ENCODE measurements at regions not wholly inside any gene's neighbourhood (a gene's known extent, or its start where the extent isn't known, plus 50 kb on each side); places are given as distances from the start of the nearest gene placed in this dataset.

- no peaks in the 10 kb centered on the region for H4K20me1 ChIP-seq (ENCODE audit: insufficient read depth, low read length, poor library complexity, severe bottlenecking)
- H3K9ac ChIP-seq (ENCODE audit: low read depth, low read length, poor library complexity, severe bottlenecking), result no peak overlapping the region
- H3K27me3 ChIP-seq (ENCODE audit: insufficient read depth, low read length, poor library complexity, severe bottlenecking), result no peaks in the 10 kb centered on the region
- TF ChIP-seq EZH2phosphoT487 (IDR thresholded peaks at IDR 0.05; ENCODE audit: borderline replicate concordance) (no peak), CTCF (conservative IDR thresholded peaks at IDR 0.05; ENCODE audit: low read length) (no peak)
- no peak overlapping the region for H2AFZ ChIP-seq (ENCODE audit: low read length)
- no peak overlapping the region for H3K4me3 ChIP-seq (ENCODE audit: low read length, poor library complexity, severe bottlenecking)
- H3F3A ChIP-seq (ENCODE audit: low read depth), result no peaks in the 10 kb centered on the region
- no peaks in the 10 kb centered on the region for H3K9me3 ChIP-seq (ENCODE audit: insufficient read depth, low read depth, low read length)
- no peaks in the 10 kb centered on the region for H3K9me2 ChIP-seq (replicated peaks; ENCODE audit: low read depth, low read length)
- H3K4me1 ChIP-seq (ENCODE audit: insufficient read depth, low read length, poor library complexity, severe bottlenecking), result no peaks in the 10 kb centered on the region
- H3K79me2 ChIP-seq (ENCODE audit: insufficient read depth, low read length), result no peaks in the 10 kb centered on the region
- H3K4me2 ChIP-seq (ENCODE audit: low read depth, low read length, poor library complexity, severe bottlenecking), result no peak overlapping the region
- no peaks in the 10 kb centered on the region for H3K36me3 ChIP-seq (ENCODE audit: insufficient read depth, low read length)
These were observed 206.8 kb upstream of the SOX9 start for GRCh38 chr17:71914042-71914441.

GRCh38 chr17:71914812-71915211 is 206.0 kb upstream of the SOX9 start:
- no peak overlapping the region for H2AFZ ChIP-seq (ENCODE audit: low read length)
- no peaks in the 10 kb centered on the region for H3K9me2 ChIP-seq (replicated peaks; ENCODE audit: low read depth, low read length)
- H3K27me3 ChIP-seq (ENCODE audit: insufficient read depth, low read length, poor library complexity, severe bottlenecking), result no peaks in the 10 kb centered on the region
- H3K9me3 ChIP-seq (ENCODE audit: insufficient read depth, low read depth, low read length), result no peaks in the 10 kb centered on the region
- H3K4me2 ChIP-seq (ENCODE audit: low read depth, low read length, poor library complexity, severe bottlenecking), result no peak overlapping the region
- H3K36me3 ChIP-seq (ENCODE audit: insufficient read depth, low read length), result no peaks in the 10 kb centered on the region
- no peaks in the 10 kb centered on the region for H3K4me1 ChIP-seq (ENCODE audit: insufficient read depth, low read length, poor library complexity, severe bottlenecking)
- H4K20me1 ChIP-seq (ENCODE audit: insufficient read depth, low read length, poor library complexity, severe bottlenecking), result no peaks in the 10 kb centered on the region
- H3F3A ChIP-seq (ENCODE audit: low read depth), result no peaks in the 10 kb centered on the region
- H3K4me3 ChIP-seq (ENCODE audit: low read length, poor library complexity, severe bottlenecking), result no peak overlapping the region
- no peaks in the 10 kb centered on the region for H3K79me2 ChIP-seq (ENCODE audit: insufficient read depth, low read length)
- TF ChIP-seq CTCF (conservative IDR thresholded peaks at IDR 0.05; ENCODE audit: low read length), result no peak
- TF ChIP-seq EZH2phosphoT487 (IDR thresholded peaks at IDR 0.05; ENCODE audit: borderline replicate concordance), result no peak
- no peak overlapping the region for H3K9ac ChIP-seq (ENCODE audit: low read depth, low read length, poor library complexity, severe bottlenecking)

- H3K4me3 ChIP-seq (ENCODE audit: low read length, poor library complexity, severe bottlenecking), result no peak overlapping the region
- H3K4me2 ChIP-seq (ENCODE audit: low read depth, low read length, poor library complexity, severe bottlenecking), result no peak overlapping the region
- H3K27me3 ChIP-seq (ENCODE audit: insufficient read depth, low read length, poor library complexity, severe bottlenecking), result no peaks in the 10 kb centered on the region
- no peaks in the 10 kb centered on the region for H3K4me1 ChIP-seq (ENCODE audit: insufficient read depth, low read length, poor library complexity, severe bottlenecking)
- no peaks in the 10 kb centered on the region for H3K36me3 ChIP-seq (ENCODE audit: insufficient read depth, low read length)
- no peaks in the 10 kb centered on the region for H3K9me3 ChIP-seq (ENCODE audit: insufficient read depth, low read depth, low read length)
- no peaks in the 10 kb centered on the region for H4K20me1 ChIP-seq (ENCODE audit: insufficient read depth, low read length, poor library complexity, severe bottlenecking)
- no peaks in the 10 kb centered on the region for H3F3A ChIP-seq (ENCODE audit: low read depth)
- TF ChIP-seq CTCF (conservative IDR thresholded peaks at IDR 0.05; ENCODE audit: low read length), result no peak
- no peak for TF ChIP-seq EZH2phosphoT487 (IDR thresholded peaks at IDR 0.05; ENCODE audit: borderline replicate concordance)
- H3K9ac ChIP-seq (ENCODE audit: low read depth, low read length, poor library complexity, severe bottlenecking), result no peak overlapping the region
- no peaks in the 10 kb centered on the region for H3K9me2 ChIP-seq (replicated peaks; ENCODE audit: low read depth, low read length)
- H3K79me2 ChIP-seq (ENCODE audit: insufficient read depth, low read length), result no peaks in the 10 kb centered on the region
- no peak overlapping the region for H2AFZ ChIP-seq (ENCODE audit: low read length)
These were observed 203.1 kb upstream of the SOX9 start for GRCh38 chr17:71917715-71918114.

Data from Loucy (cell line).